H1 (cell line): ENCODE measurements at regions not wholly inside any gene's neighbourhood (a gene's known extent, or its start where the extent isn't known, plus 50 kb on each side); places are given as distances from the start of the nearest gene placed in this dataset.

Experiments
- CTCF ChIA-PET: fragments of 300-600 bp; sonication (Branson Sonifier 250); formaldehyde crosslinking; loops from one replicate; lab custom pipeline; 2021; ENCODE audit not compliant: partially characterized antibody; lab: Charles Lee
- POLR2A ChIA-PET: fragments of 300-600 bp; sonication (Branson Sonifier 250); formaldehyde crosslinking; loops from one replicate; lab custom pipeline; 2021; ENCODE audit warnings: inconsistent platforms; ENCODE audit not compliant: partially characterized antibody; lab: Charles Lee
- DNase-seq, 2 experiments: peaks; one replicate each; pipeline versions ENCODE4 v3.0.0 to v3.0.0-alpha.2; 2010 to 2022; ENCODE audit warnings: low spot score in 2 of 2, low read depth in 1 of 2, mixed read lengths in 1 of 2
- FAIRE-seq: peaks from 2 replicates; lab custom pipeline; 2011; peaks lifted over from hg19 to GRCh38; lab: Jason Lieb, UNC
- H2AFZ ChIP-seq: 2 replicates; pipeline ENCODE4 v1.8.1; 2012; ENCODE audit warnings: low read length, inconsistent platforms
- H2AK5ac ChIP-seq: 2 replicates; pipeline ENCODE4 v1.6.1; 2013; ENCODE audit warnings: low read depth, low read length
- H2BK120ac ChIP-seq: replicated peaks from 2 replicates; pipeline ENCODE3; 2013; ENCODE audit warnings: low read depth, low read length, inconsistent platforms
- H2BK12ac ChIP-seq: 2 replicates; pipeline ENCODE4 v1.6.1; 2013; ENCODE audit warnings: low read depth, low read length
- H2BK15ac ChIP-seq: 2 replicates; pipeline ENCODE4 v1.6.1; 2013; ENCODE audit warnings: low read length
- H2BK20ac ChIP-seq: 2 replicates; pipeline ENCODE4 v1.6.1; 2013; ENCODE audit warnings: low read length
- H2BK5ac ChIP-seq: 2 replicates; pipeline ENCODE4 v1.6.1; 2013; ENCODE audit warnings: low read depth, low read length
- H3K14ac ChIP-seq: 2 replicates; pipeline ENCODE4 v1.6.1; 2013; ENCODE audit warnings: inconsistent platforms; ENCODE audit not compliant: insufficient read length
- H3K18ac ChIP-seq: 2 replicates; pipeline ENCODE4 v1.6.1; 2013; ENCODE audit warnings: low read length; ENCODE audit errors: extremely low read depth
- H3K23ac ChIP-seq: 2 replicates; pipeline ENCODE4 v1.6.1; 2013; ENCODE audit warnings: inconsistent platforms; ENCODE audit not compliant: insufficient read length
- H3K23me2 ChIP-seq: 2 replicates; pipeline ENCODE4 v1.6.1; 2013; ENCODE audit warnings: low read depth, low read length
- H3K27ac ChIP-seq: 2 replicates; pipeline ENCODE4 v1.6.1; 2011; ENCODE audit warnings: low read depth, low read length, inconsistent platforms
- H3K27me3 ChIP-seq, 4 experiments: replicated peaks in 1 of 4; 1 replicate in 1 of 4; 2 replicates in 3 of 4; pipeline versions ENCODE4 v1.6.1 to v1.8.1; 2011 to 2013; ENCODE audit warnings: low read length in 3 of 4, mild to moderate bottlenecking in 3 of 4, inconsistent platforms in 2 of 4, mixed read lengths in 2 of 4, moderate library complexity in 1 of 4; ENCODE audit not compliant: control insufficient read depth in 3 of 4, insufficient read depth in 3 of 4; ENCODE audit errors: extremely low read depth in 1 of 4
- H3K36me3 ChIP-seq, 4 experiments: 2 replicates each; pipeline versions ENCODE4 v1.6.1 to v1.8.1; 2011 to 2013; ENCODE audit warnings: mild to moderate bottlenecking in 4 of 4, low read length in 3 of 4, moderate library complexity in 2 of 4, control low read depth in 1 of 4, inconsistent platforms in 1 of 4; ENCODE audit not compliant: insufficient read depth in 4 of 4, control insufficient read depth in 2 of 4
- H3K4ac ChIP-seq: replicated peaks from 2 replicates; pipeline ENCODE3; 2013; ENCODE audit warnings: low read length, low read depth, mixed read lengths, inconsistent platforms; ENCODE audit not compliant: insufficient read length
- H3K4me1 ChIP-seq, 4 experiments: replicated peaks in 1 of 4; 1 replicate in 1 of 4; 2 replicates in 3 of 4; pipeline versions ENCODE4 v1.6.1 to v1.8.1; 2011 to 2013; ENCODE audit warnings: low read length in 3 of 4, inconsistent platforms in 2 of 4, mixed read lengths in 1 of 4; ENCODE audit not compliant: insufficient read depth in 4 of 4, control insufficient read depth in 3 of 4
- H3K4me2 ChIP-seq, 2 experiments: 2 replicates each; pipeline versions ENCODE4 v1.6.1 to v1.8.1; 2011 to 2013; ENCODE audit warnings: low read depth in 2 of 2, low read length in 2 of 2, control low read depth in 1 of 2, inconsistent platforms in 1 of 2, mild to moderate bottlenecking in 1 of 2; ENCODE audit not compliant: insufficient read depth in 1 of 2
- H3K4me3 ChIP-seq, 4 experiments: fragments of 200-600, 300-600 bp in 1 of 4; sonication (generic), shearing (Covaris generic), sonication (Bioruptor Twin) in 1 of 4; 2 replicates each; pipeline versions ENCODE4 v1.5.1 to v1.8.1; 2011 to 2016; ENCODE audit warnings: low read length in 4 of 4, low read depth in 3 of 4, control low read depth in 2 of 4, inconsistent platforms in 2 of 4, mild to moderate bottlenecking in 2 of 4, mixed read lengths in 1 of 4, moderate library complexity in 1 of 4; ENCODE audit not compliant: insufficient read depth in 2 of 4; ENCODE audit errors: extremely low read depth in 1 of 4
- H3K56ac ChIP-seq: replicated peaks from 2 replicates; pipeline ENCODE3; 2013; ENCODE audit warnings: low read depth, mild to moderate bottlenecking, mixed read lengths, low read length, inconsistent platforms; ENCODE audit not compliant: insufficient read length
- H3K79me1 ChIP-seq: 2 replicates; pipeline ENCODE4 v1.6.1; 2013; ENCODE audit warnings: low read depth, low read length, control low read depth
- H3K79me2 ChIP-seq, 2 experiments: 2 replicates each; pipeline versions ENCODE4 v1.6.1 to v1.8.1; 2012 to 2013; ENCODE audit warnings: low read length in 2 of 2, mild to moderate bottlenecking in 2 of 2, inconsistent platforms in 1 of 2; ENCODE audit not compliant: insufficient read depth in 2 of 2, control insufficient read depth in 1 of 2
- H3K9ac ChIP-seq, 4 experiments: replicated peaks in 1 of 4; 1 replicate in 1 of 4; 2 replicates in 3 of 4; pipeline versions ENCODE4 v1.6.1 to v1.8.1; 2011 to 2013; ENCODE audit warnings: low read depth in 3 of 4, low read length in 3 of 4, control low read depth in 2 of 4, mild to moderate bottlenecking in 2 of 4, moderate library complexity in 2 of 4, inconsistent platforms in 1 of 4; ENCODE audit errors: extremely low read depth in 1 of 4
- H3K9me3 ChIP-seq, 2 experiments: 2 replicates each; pipeline versions ENCODE4 v1.6.1 to v1.8.1; 2012 to 2013; ENCODE audit warnings: mild to moderate bottlenecking in 2 of 2, moderate library complexity in 2 of 2, control low read depth in 1 of 2, inconsistent platforms in 1 of 2, low read depth in 1 of 2, low read length in 1 of 2, mixed read lengths in 1 of 2; ENCODE audit not compliant: insufficient read depth in 2 of 2
- H4K20me1 ChIP-seq, 2 experiments: replicated peaks in 1 of 2; 2 replicates each; pipeline versions ENCODE3 to v1.8.1; 2011 to 2013; ENCODE audit warnings: inconsistent platforms in 2 of 2, low read length in 2 of 2, mild to moderate bottlenecking in 1 of 2; ENCODE audit not compliant: insufficient read depth in 2 of 2, control insufficient read depth in 1 of 2
- H4K5ac ChIP-seq: 2 replicates; pipeline ENCODE4 v1.6.1; 2013; ENCODE audit warnings: low read length, low read depth, mixed read lengths, inconsistent platforms; ENCODE audit not compliant: insufficient read length
- H4K8ac ChIP-seq: 2 replicates; pipeline ENCODE4 v1.8.0; 2013; ENCODE audit warnings: mild to moderate bottlenecking, moderate library complexity, low read length, inconsistent platforms; ENCODE audit not compliant: insufficient read depth; ENCODE audit errors: extremely low read depth
- H4K91ac ChIP-seq: replicated peaks from 2 replicates; pipeline ENCODE3; 2013; ENCODE audit warnings: low read length, mixed read lengths, inconsistent platforms; ENCODE audit not compliant: insufficient read length
- CEBPB ChIP-seq: IDR thresholded peaks from 2 replicates; pipeline ENCODE4 v1.6.1; 2012; ENCODE audit warnings: low read depth, low read length
- EGR1 ChIP-seq: IDR thresholded peaks from 2 replicates; pipeline ENCODE4 v1.6.1; 2011; ENCODE audit warnings: low read depth, low read length, borderline replicate concordance
- EP300 ChIP-seq, 2 experiments: IDR thresholded peaks; 1 replicate in 1 of 2; 2 replicates in 1 of 2; pipeline ENCODE4 v1.6.1; 2011 to 2012; ENCODE audit warnings: low read depth in 2 of 2, low read length in 2 of 2, mild to moderate bottlenecking in 2 of 2, borderline replicate concordance in 1 of 2, inconsistent platforms in 1 of 2, moderate library complexity in 1 of 2
- EZH2 ChIP-seq: fragments of 200-600 bp; sonication (generic); IDR thresholded peaks from 2 replicates; pipeline ENCODE4 v1.7.1; 2012; ENCODE audit warnings: low read depth, mild to moderate bottlenecking, moderate library complexity, low read length, inconsistent platforms; ENCODE audit not compliant: severe bottlenecking
- RBBP5 ChIP-seq: IDR thresholded peaks from 2 replicates; pipeline ENCODE4 v1.7.1; 2012; ENCODE audit warnings: low read depth, mild to moderate bottlenecking, inconsistent platforms, low read length, moderate library complexity, borderline replicate concordance
- RNF2 ChIP-seq: fragments of 200-900, 300-1000 bp; sonication (generic); IDR thresholded peaks from 2 replicates; pipeline ENCODE4 v1.7.1; 2016; ENCODE audit warnings: borderline replicate concordance, low read depth, mild to moderate bottlenecking, antibody characterized with exemption, low read length; ENCODE audit not compliant: poor library complexity, severe bottlenecking; ENCODE audit errors: missing control alignments
- TBP ChIP-seq: IDR thresholded peaks from 2 replicates; pipeline ENCODE4 v1.6.1; 2011; ENCODE audit warnings: low read depth, low read length, improper control_type of control experiment
- TCF12 ChIP-seq: IDR thresholded peaks from 2 replicates; pipeline ENCODE4 v1.6.1; 2011; ENCODE audit warnings: low read depth, mild to moderate bottlenecking, low read length
- TF ChIP-seq, protein P1 (sequence below): IDR thresholded peaks from 2 replicates; pipeline ENCODE4 v1.6.1; 2012; ENCODE audit warnings: inconsistent platforms
- TF ChIP-seq, protein P2 (sequence below), 3 experiments: IDR thresholded peaks; 1 replicate in 2 of 3; 2 replicates in 1 of 3; pipeline versions ENCODE4 v1.5.1 to v1.6.1; 2011; ENCODE audit warnings: low read length in 3 of 3, mild to moderate bottlenecking in 3 of 3, inconsistent platforms in 2 of 3, low read depth in 1 of 3, moderate library complexity in 1 of 3; ENCODE audit not compliant: insufficient read depth in 1 of 3; ENCODE audit errors: control extremely low read depth in 1 of 3
- TF ChIP-seq, protein P3 (sequence below): IDR thresholded peaks from 2 replicates; pipeline ENCODE4 v1.6.1; 2012; ENCODE audit warnings: inconsistent platforms

DNA sequence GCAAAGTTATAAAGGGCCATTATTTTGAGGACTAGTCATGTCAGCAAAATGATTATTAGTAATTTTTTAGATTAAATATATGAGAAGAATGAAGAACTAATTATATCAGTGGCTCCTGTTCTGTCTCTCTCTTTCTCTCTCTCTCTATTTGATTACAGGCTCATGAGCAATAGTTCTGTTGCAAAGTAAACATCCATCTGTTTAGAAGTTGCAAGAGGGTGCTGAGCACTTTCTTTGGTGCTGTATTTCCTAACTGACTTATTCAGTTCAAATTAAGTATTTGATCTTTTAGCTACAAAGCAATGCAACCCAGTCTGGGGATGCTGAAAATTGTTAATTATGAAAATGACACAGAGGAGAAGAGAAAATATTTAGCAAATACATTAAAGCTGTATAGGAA lies 408.1 kb upstream of the UBE2E3 start:
- H2BK12ac ChIP-seq, result no peak overlapping the region
- no peaks in the 10 kb centered on the region for H3K23me2 ChIP-seq
- no peak for FAIRE-seq
- no peak overlapping the region for H3K4me2 ChIP-seq
- no peaks in the 10 kb centered on the region for H3K79me2 ChIP-seq
- H3K9me3 ChIP-seq, result no peaks in the 10 kb centered on the region
- no peaks in the 10 kb centered on the region for H4K20me1 ChIP-seq
- H2AFZ ChIP-seq, result no peak overlapping the region
- CTCF ChIA-PET, result no interaction called here
- H3K4me3 ChIP-seq, result no peak overlapping the region
- no peak overlapping the region for H4K5ac ChIP-seq
- H3K23ac ChIP-seq, result no peak overlapping the region
- H2BK5ac ChIP-seq, result no peak overlapping the region
- H2AK5ac ChIP-seq, result no peak overlapping the region
- H4K8ac ChIP-seq, result no peak overlapping the region
- no peak overlapping the region for H3K27ac ChIP-seq
- no peak overlapping the region for H3K9ac ChIP-seq
- H2BK120ac ChIP-seq, result no peak overlapping the region
- H3K36me3 ChIP-seq, result no peaks in the 10 kb centered on the region
- no peaks in the 10 kb centered on the region for H3K4me1 ChIP-seq
- no peak overlapping the region for H3K56ac ChIP-seq
- H3K14ac ChIP-seq, result no peak overlapping the region
- DNase-seq, result no peak
- no peaks in the 10 kb centered on the region for H3K27me3 ChIP-seq
- no peak overlapping the region for H2BK15ac ChIP-seq
- no peak overlapping the region for H4K91ac ChIP-seq
- POLR2A ChIA-PET, result no interaction called here
- no peak overlapping the region for H2BK20ac ChIP-seq
- H3K4ac ChIP-seq, result no peak overlapping the region
- no peak overlapping the region for H3K18ac ChIP-seq
- H3K79me1 ChIP-seq, result no peaks in the 10 kb centered on the region
- TF ChIP-seq CEBPB, result no peak
- TF ChIP-seq, protein P1, sequence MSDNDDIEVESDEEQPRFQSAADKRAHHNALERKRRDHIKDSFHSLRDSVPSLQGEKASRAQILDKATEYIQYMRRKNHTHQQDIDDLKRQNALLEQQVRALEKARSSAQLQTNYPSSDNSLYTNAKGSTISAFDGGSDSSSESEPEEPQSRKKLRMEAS, result no peak
- TF ChIP-seq TCF12, result no peak
- TF ChIP-seq TBP, result no peak
- TF ChIP-seq EP300 (IDR thresholded peaks at IDR 0.05; ENCODE audit: borderline replicate concordance in 1 of 2, low read depth in 2 of 2, low read length in 2 of 2), result no peak
- TF ChIP-seq, protein P2, sequence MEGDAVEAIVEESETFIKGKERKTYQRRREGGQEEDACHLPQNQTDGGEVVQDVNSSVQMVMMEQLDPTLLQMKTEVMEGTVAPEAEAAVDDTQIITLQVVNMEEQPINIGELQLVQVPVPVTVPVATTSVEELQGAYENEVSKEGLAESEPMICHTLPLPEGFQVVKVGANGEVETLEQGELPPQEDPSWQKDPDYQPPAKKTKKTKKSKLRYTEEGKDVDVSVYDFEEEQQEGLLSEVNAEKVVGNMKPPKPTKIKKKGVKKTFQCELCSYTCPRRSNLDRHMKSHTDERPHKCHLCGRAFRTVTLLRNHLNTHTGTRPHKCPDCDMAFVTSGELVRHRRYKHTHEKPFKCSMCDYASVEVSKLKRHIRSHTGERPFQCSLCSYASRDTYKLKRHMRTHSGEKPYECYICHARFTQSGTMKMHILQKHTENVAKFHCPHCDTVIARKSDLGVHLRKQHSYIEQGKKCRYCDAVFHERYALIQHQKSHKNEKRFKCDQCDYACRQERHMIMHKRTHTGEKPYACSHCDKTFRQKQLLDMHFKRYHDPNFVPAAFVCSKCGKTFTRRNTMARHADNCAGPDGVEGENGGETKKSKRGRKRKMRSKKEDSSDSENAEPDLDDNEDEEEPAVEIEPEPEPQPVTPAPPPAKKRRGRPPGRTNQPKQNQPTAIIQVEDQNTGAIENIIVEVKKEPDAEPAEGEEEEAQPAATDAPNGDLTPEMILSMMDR (IDR thresholded peaks at IDR 0.05; ENCODE audit: control extremely low read depth in 1 of 3, insufficient read depth in 1 of 3, low read depth in 1 of 3, low read length in 3 of 3), result no peak
- no peak for TF ChIP-seq EGR1
- TF ChIP-seq, protein P3, sequence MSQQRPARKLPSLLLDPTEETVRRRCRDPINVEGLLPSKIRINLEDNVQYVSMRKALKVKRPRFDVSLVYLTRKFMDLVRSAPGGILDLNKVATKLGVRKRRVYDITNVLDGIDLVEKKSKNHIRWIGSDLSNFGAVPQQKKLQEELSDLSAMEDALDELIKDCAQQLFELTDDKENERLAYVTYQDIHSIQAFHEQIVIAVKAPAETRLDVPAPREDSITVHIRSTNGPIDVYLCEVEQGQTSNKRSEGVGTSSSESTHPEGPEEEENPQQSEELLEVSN, result no peak
- no peak for TF ChIP-seq RBBP5
- TF ChIP-seq RNF2, result no peak
- TF ChIP-seq EZH2, result no peak
